ENCODE measurements at regions not wholly inside any gene's neighbourhood (a gene's known extent, or its start where the extent isn't known, plus 50 kb on each side); places are given as distances from the start of the nearest gene placed in this dataset.
A peak's percentile ranks its signal among the peaks of the same experiment; 100 is the strongest.

GRCh38 chr20:11098888-11099287 lies 425.1 kb upstream of the JAG1 start:
- Histone ChIP-seq H3K9me3 (no peaks in the 10 kb centered on the region), H3K36me3 (no peaks in the 10 kb centered on the region), H3K4me1 (no peaks in the 10 kb centered on the region), H3K27ac (no peak overlapping the region), H3K27me3 (no peaks in the 10 kb centered on the region), H3K4me3 (no peak overlapping the region)
- TF ChIP-seq CTCF (IDR thresholded peaks at IDR 0.05) = no peak
- no peak for DNase-seq (ENCODE audit: low spot score)

- no peaks in the 10 kb centered on the region for H3K4me1 ChIP-seq
- H3K36me3 ChIP-seq = no peaks in the 10 kb centered on the region
- H3K27me3 ChIP-seq = no peaks in the 10 kb centered on the region
- no peaks in the 10 kb centered on the region for H3K9me3 ChIP-seq
- H3K4me3 ChIP-seq = no peak overlapping the region
- no peak overlapping the region for H3K27ac ChIP-seq
- no peak for DNase-seq (ENCODE audit: low spot score)
- no peak for TF ChIP-seq CTCF (IDR thresholded peaks at IDR 0.05)
Measured at GRCh38 chr20:11101243-11101642, 427.4 kb upstream of the JAG1 start.

DNA sequence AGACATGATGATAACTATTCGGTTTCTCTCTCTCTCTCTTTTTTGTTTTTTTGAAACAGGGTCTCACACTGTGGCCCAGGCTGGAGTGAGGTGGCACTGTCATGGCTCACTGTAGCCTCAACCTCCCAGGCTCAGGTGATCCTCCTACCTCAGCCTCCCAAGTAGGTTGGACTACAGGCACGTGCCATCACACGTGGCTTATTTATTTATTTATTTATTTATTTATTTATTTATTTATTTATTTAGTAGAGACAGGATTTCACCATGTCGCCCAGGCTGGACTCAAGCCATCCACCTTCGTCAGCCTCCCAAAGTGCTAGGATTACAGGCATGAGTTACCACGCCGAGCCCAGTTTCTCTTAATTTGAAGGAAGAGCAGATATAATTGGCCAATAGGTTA lies 427.9 kb upstream of the JAG1 start:
- no peaks in the 10 kb centered on the region for H3K4me1 ChIP-seq
- no peak overlapping the region for H3K27ac ChIP-seq
- no peak overlapping the region for H3K4me3 ChIP-seq
- no peaks in the 10 kb centered on the region for H3K27me3 ChIP-seq
- no peaks in the 10 kb centered on the region for H3K36me3 ChIP-seq
- no peaks in the 10 kb centered on the region for H3K9me3 ChIP-seq
- no peak for DNase-seq (ENCODE audit: low spot score)
- TF ChIP-seq CTCF (IDR thresholded peaks at IDR 0.05) = no peak

DNA sequence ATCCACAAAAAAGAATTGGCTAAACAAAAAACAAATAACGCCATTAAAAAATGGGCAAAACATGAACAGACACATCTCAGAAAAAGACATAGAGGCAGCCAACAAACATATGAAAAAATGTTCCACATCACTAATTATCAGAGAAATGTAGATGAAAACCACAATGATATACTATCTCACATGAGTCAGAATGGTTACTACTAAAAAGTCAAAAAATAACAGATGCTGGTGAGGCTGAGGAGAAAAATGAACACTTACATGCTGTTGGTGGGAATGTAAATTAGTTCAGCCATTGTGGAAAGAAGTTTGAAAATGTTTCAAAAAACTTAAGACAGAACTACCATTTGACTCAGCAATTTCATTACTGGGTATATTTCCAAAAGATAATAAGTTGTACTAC lies 430.1 kb upstream of the JAG1 start:
- Histone ChIP-seq H3K27ac (no peak overlapping the region), H3K27me3 (no peaks in the 10 kb centered on the region), H3K4me3 (no peak overlapping the region), H3K9me3 (no peaks in the 10 kb centered on the region), H3K4me1 (peaks cover 0 to 13% of the 10 kb centered on the region in 2 donors), H3K36me3 (no peaks in the 10 kb centered on the region)
- TF ChIP-seq CTCF (IDR thresholded peaks at IDR 0.05) = no peak
- no peak for DNase-seq (ENCODE audit: low spot score)

DNA sequence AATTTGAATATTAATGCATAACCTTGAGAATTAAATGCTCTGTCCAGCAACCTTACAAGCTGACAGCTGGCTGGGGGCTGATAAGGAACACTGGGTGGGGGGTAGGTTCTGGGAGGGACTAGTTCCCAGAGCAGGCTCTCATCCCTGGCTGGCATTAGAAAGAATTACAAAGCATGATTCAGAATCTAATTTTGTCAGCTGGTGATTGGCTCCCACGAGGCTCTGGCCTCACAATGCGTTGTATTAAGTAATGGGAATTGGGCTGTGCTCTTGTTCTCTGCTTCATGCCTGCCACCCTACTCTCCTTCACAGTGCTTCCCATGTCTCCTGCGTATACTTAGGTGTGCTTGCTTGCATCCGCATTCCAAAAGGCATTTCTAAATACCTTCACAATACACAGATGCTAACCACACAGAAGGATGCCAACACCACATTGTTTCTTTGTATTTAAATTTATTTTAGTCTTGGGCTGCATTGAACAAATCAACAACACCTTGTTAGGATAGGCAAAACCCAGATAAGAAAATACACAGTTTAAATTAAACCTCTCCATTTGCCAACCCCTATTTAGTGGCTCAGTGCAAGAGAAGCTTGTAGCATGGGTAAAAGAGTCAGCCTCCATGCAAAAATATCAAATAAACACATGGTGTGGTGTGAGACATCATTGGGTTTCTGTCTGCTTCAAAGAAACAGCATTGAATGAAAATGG lies 434.5 kb upstream of the JAG1 start:
- Histone ChIP-seq H3K4me1 (peaks cover 0 to 13% of the 10 kb centered on the region in 2 donors), H3K27ac (peak overlapping the region; percentile 45 to 56), H3K9me3 (no peaks in the 10 kb centered on the region), H3K4me3 (no peak overlapping the region), H3K27me3 (no peaks in the 10 kb centered on the region), H3K36me3 (no peaks in the 10 kb centered on the region)
- no peak for TF ChIP-seq CTCF (IDR thresholded peaks at IDR 0.05)
- DNase-seq (ENCODE audit: low spot score) = peak; percentile 60

- DNase-seq (ENCODE audit: low spot score) = no peak
- Histone ChIP-seq H3K27ac (no peak overlapping the region), H3K9me3 (no peaks in the 10 kb centered on the region), H3K4me1 (peaks cover 0 to 13% of the 10 kb centered on the region in 2 donors), H3K27me3 (no peaks in the 10 kb centered on the region), H3K4me3 (no peak overlapping the region), H3K36me3 (no peaks in the 10 kb centered on the region)
- TF ChIP-seq CTCF (IDR thresholded peaks at IDR 0.05) = no peak
Measured at GRCh38 chr20:11110535-11110934, 436.7 kb upstream of the JAG1 start.

Data from right atrium auricular region (tissue), 2 donors.